H1 (cell line): ENCODE measurements at regions not wholly inside any gene's neighbourhood (a gene's known extent, or its start where the extent isn't known, plus 50 kb on each side); places are given as distances from the start of the nearest gene placed in this dataset.

Experiments
- BACH1 ChIP-seq: IDR thresholded peaks from 2 replicates; pipeline ENCODE4 v1.6.1; 2012; ENCODE audit warnings: low read length, improper control_type of control experiment
- CHD1 ChIP-seq: IDR thresholded peaks from 2 replicates; pipeline ENCODE4 v1.6.1; 2012; ENCODE audit warnings: low read depth, low read length, improper control_type of control experiment
- KDM5A ChIP-seq: fragments of 200-600 bp; IDR thresholded peaks from 2 replicates; pipeline ENCODE4 v1.7.1; 2012; ENCODE audit warnings: mild to moderate bottlenecking, low read length, inconsistent platforms, mixed read lengths
- TAF1 ChIP-seq: IDR thresholded peaks from 2 replicates; pipeline ENCODE4 v1.6.1; 2011; ENCODE audit warnings: mild to moderate bottlenecking, low read depth, low read length
- TF ChIP-seq, protein P1 (sequence below): fragments of 300-600 bp; sonication (generic); IDR thresholded peaks from 2 replicates; pipeline ENCODE4 v1.7.1; 2012; ENCODE audit warnings: low read length, moderate library complexity, mild to moderate bottlenecking, inconsistent platforms; ENCODE audit not compliant: insufficient replicate concordance

DNA sequence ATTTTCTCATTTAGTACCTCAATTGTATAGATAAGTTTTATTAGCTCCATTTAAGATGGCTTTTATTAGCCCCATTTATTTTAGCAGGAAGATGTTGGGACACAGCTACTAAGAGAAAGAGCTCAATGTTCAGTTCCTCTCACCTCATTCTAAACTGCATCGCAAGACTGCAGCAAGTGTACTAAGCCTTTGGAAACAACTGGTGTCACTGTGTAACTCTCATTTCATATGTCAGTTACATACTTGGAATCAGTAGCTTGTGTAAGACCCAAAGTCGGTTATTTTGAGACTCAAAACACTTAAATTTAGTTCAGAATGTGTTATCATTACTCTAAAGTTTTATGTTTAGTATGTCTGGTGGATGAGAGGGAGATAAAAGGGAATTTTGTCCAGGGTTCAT is 482.9 kb downstream of the BMP2 start (continued):
- TF ChIP-seq CHD1 (no peak), TAF1 (no peak), BACH1 (no peak), KDM5A (no peak)
- TF ChIP-seq, protein P1, sequence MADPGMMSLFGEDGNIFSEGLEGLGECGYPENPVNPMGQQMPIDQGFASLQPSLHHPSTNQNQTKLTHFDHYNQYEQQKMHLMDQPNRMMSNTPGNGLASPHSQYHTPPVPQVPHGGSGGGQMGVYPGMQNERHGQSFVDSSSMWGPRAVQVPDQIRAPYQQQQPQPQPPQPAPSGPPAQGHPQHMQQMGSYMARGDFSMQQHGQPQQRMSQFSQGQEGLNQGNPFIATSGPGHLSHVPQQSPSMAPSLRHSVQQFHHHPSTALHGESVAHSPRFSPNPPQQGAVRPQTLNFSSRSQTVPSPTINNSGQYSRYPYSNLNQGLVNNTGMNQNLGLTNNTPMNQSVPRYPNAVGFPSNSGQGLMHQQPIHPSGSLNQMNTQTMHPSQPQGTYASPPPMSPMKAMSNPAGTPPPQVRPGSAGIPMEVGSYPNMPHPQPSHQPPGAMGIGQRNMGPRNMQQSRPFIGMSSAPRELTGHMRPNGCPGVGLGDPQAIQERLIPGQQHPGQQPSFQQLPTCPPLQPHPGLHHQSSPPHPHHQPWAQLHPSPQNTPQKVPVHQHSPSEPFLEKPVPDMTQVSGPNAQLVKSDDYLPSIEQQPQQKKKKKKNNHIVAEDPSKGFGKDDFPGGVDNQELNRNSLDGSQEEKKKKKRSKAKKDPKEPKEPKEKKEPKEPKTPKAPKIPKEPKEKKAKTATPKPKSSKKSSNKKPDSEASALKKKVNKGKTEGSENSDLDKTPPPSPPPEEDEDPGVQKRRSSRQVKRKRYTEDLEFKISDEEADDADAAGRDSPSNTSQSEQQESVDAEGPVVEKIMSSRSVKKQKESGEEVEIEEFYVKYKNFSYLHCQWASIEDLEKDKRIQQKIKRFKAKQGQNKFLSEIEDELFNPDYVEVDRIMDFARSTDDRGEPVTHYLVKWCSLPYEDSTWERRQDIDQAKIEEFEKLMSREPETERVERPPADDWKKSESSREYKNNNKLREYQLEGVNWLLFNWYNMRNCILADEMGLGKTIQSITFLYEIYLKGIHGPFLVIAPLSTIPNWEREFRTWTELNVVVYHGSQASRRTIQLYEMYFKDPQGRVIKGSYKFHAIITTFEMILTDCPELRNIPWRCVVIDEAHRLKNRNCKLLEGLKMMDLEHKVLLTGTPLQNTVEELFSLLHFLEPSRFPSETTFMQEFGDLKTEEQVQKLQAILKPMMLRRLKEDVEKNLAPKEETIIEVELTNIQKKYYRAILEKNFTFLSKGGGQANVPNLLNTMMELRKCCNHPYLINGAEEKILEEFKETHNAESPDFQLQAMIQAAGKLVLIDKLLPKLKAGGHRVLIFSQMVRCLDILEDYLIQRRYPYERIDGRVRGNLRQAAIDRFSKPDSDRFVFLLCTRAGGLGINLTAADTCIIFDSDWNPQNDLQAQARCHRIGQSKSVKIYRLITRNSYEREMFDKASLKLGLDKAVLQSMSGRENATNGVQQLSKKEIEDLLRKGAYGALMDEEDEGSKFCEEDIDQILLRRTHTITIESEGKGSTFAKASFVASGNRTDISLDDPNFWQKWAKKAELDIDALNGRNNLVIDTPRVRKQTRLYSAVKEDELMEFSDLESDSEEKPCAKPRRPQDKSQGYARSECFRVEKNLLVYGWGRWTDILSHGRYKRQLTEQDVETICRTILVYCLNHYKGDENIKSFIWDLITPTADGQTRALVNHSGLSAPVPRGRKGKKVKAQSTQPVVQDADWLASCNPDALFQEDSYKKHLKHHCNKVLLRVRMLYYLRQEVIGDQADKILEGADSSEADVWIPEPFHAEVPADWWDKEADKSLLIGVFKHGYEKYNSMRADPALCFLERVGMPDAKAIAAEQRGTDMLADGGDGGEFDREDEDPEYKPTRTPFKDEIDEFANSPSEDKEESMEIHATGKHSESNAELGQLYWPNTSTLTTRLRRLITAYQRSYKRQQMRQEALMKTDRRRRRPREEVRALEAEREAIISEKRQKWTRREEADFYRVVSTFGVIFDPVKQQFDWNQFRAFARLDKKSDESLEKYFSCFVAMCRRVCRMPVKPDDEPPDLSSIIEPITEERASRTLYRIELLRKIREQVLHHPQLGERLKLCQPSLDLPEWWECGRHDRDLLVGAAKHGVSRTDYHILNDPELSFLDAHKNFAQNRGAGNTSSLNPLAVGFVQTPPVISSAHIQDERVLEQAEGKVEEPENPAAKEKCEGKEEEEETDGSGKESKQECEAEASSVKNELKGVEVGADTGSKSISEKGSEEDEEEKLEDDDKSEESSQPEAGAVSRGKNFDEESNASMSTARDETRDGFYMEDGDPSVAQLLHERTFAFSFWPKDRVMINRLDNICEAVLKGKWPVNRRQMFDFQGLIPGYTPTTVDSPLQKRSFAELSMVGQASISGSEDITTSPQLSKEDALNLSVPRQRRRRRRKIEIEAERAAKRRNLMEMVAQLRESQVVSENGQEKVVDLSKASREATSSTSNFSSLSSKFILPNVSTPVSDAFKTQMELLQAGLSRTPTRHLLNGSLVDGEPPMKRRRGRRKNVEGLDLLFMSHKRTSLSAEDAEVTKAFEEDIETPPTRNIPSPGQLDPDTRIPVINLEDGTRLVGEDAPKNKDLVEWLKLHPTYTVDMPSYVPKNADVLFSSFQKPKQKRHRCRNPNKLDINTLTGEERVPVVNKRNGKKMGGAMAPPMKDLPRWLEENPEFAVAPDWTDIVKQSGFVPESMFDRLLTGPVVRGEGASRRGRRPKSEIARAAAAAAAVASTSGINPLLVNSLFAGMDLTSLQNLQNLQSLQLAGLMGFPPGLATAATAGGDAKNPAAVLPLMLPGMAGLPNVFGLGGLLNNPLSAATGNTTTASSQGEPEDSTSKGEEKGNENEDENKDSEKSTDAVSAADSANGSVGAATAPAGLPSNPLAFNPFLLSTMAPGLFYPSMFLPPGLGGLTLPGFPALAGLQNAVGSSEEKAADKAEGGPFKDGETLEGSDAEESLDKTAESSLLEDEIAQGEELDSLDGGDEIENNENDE = no peak
